Astrocyte of the spinal cord (primary cell): ENCODE measurements at regions not wholly inside any gene's neighbourhood (a gene's known extent, or its start where the extent isn't known, plus 50 kb on each side); places are given as distances from the start of the nearest gene placed in this dataset.

Source experiments
- DNase-seq: peaks from one replicate; pipeline ENCODE4 v3.0.0; 2011; ENCODE audit warnings: low read depth, low spot score
- H3K4me3 ChIP-seq: 2 replicates; pipeline ENCODE4 v1.5.1; 2011; ENCODE audit warnings: low read depth, mild to moderate bottlenecking, low read length, moderate library complexity
- in situ Hi-C: cut with HindIII; loops from 2 replicates; pipeline ENCODE4 v1.10.0; 2017; ENCODE audit warnings: low sequenced_read_pairs
- TF ChIP-seq, protein P1 (sequence below): IDR thresholded peaks from 2 replicates; pipeline ENCODE4 v1.5.1; 2012; ENCODE audit warnings: low read depth, mild to moderate bottlenecking, low read length, inconsistent platforms

DNA sequence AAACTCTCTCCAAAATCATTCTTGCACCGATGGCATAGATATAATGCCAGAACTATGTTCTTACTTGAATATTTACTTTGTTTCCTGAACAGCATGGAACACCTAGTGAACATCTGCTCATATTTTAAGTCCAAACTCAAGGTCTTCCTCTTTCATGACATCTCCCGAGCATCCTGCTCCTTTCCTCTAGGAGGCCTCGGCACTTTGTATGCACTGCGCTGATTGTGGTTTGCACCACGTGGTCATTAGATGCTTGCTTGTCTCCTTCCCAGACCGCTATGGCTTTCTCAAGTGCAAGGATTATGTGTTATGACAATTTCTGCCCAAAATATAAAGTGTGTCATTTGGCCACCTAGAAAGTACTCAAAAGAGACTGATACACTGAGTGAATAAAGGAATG, 912.0 kb downstream of the GALC start:
- H3K4me3 ChIP-seq: no peak overlapping the region
- DNase-seq: no peak
- TF ChIP-seq, protein P1, sequence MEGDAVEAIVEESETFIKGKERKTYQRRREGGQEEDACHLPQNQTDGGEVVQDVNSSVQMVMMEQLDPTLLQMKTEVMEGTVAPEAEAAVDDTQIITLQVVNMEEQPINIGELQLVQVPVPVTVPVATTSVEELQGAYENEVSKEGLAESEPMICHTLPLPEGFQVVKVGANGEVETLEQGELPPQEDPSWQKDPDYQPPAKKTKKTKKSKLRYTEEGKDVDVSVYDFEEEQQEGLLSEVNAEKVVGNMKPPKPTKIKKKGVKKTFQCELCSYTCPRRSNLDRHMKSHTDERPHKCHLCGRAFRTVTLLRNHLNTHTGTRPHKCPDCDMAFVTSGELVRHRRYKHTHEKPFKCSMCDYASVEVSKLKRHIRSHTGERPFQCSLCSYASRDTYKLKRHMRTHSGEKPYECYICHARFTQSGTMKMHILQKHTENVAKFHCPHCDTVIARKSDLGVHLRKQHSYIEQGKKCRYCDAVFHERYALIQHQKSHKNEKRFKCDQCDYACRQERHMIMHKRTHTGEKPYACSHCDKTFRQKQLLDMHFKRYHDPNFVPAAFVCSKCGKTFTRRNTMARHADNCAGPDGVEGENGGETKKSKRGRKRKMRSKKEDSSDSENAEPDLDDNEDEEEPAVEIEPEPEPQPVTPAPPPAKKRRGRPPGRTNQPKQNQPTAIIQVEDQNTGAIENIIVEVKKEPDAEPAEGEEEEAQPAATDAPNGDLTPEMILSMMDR: no peak
- in situ Hi-C loops: no loop called here

DNA sequence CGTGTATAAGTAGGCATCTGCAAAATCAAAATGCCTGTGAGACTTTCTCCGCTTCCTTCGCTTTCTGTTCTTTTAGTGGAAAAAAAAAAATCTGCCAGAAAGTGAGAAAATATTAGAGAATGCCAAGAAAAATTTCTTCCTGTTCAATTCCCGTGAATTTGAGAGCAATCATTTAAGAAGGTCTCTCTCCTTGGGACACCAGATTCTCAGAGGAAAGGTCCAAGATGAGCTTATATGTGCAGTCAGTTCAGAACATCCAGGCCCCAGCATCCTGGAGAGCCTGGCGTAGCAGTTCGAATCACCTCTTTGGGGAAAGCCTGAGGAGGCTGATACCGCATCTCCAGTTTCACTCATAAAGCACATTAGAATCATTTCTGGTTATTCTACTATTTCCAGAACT, 912.8 kb downstream of the GALC start:
- TF ChIP-seq, protein P1: no peak
- no peak overlapping the region for H3K4me3 ChIP-seq
- no peak for DNase-seq
- in situ Hi-C loops: no loop called here

DNA sequence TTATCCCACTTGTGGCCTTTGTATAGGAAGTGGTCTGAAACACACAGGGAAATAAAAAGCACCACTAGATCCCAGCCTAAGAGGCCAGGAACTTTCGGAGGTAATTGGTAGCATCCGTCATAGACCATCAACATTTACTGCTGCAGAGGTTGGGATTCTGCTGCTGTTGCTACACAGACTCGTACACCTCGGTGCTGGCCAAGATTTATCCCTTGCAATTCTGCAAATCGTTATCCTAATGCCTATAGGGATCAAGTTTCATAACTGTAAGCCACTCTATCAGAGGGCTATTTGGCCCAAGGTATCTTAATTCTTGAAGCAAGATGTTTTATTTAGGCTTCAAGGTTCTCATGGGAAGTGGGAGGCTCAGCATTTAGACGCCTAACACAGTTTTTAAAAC, 913.6 kb downstream of the GALC start:
- no peak overlapping the region for H3K4me3 ChIP-seq
- in situ Hi-C loops: no loop called here
- no peak for DNase-seq
- TF ChIP-seq, protein P1: no peak

DNA sequence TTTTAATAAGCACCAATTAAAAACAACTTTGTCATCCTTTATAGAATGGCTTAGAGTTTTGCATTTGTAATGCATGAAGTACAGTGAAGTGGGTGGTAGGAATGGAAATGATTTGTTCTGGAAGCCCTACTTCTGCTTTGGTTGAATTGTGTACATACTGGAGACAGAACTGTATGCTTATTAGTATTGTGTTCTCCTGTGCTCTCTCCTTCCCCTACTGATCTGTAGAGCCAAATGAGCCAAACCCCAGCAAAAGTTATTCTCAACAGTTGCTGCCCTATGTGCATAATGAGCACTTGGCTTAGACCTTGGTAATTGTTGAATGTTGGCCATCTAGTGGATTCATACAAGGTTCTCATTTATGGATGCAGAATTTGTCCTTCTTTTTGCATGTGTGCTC, 916.1 kb downstream of the GALC start:
- no peak for DNase-seq
- H3K4me3 ChIP-seq: no peak overlapping the region
- in situ Hi-C loops: no loop called here
- TF ChIP-seq, protein P1: no peak

DNA sequence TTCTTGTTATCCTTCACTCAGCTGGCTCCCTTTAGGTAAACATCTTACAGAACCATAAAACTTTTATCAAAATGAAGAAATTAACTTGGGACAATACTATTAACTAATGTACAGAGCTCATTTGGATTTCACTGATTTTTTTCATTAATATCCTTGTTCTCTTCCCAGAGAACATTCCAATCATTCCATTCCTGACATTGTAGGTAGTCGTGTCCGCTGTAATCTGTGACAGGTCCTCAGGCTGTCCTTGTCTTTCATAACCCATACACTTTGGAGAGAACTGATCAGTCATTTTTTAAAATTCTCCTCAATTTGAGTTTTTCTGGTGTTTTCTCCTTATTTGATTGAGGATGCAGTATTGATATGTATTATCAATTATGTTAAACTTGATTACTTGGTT, 916.8 kb downstream of the GALC start:
- TF ChIP-seq, protein P1: no peak
- in situ Hi-C loops: no loop called here
- no peak overlapping the region for H3K4me3 ChIP-seq
- no peak for DNase-seq

GRCh38 chr14:87073880-87074570, 919.0 kb downstream of the GALC start:
- no peak overlapping the region for H3K4me3 ChIP-seq
- TF ChIP-seq, protein P1: no peak
- DNase-seq: no peak
- in situ Hi-C loops: no loop called here
